ENCODE measurements at regions not wholly inside any gene's neighbourhood (a gene's known extent, or its start where the extent isn't known, plus 50 kb on each side); places are given as distances from the start of the nearest gene placed in this dataset.

DNA sequence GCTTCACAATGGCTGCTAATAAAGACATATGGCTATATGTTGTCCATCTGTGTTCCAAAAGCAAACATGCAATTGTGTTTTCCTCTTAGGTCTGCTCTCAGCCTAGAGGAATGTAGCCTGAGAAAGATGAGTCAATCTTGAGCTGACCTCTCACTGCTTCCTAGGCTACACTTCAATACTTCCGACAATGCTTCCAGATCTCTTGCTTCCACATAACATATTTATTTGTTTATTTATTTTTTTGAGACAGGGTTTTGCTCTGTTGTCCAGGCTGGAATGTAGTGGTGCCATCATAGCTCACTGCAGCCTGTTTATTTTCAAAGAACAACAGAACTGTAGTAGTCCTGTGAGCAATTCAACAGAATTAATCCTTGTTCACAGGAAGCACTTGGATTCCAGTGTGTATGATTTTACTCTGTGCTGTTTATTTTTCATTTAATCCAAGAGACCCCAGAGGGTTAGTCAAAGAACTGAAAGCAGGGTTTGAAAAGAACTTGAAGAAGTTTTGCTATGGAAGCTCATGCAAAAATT, 437.9 kb downstream of the TXNL1 start:
- Histone ChIP-seq H3K4me1 (ENCODE audit: control insufficient read depth, insufficient read depth, low read length) (no peaks in the 10 kb centered on the region), H3K9ac (ENCODE audit: low read depth, low read length) (no peak overlapping the region), H3K9me3 (ENCODE audit: control insufficient read depth, insufficient read depth, low read length) (no peaks in the 10 kb centered on the region), H3K27me3 (ENCODE audit: control insufficient read depth, insufficient read depth, low read length) (no peaks in the 10 kb centered on the region), H3K36me3 (ENCODE audit: control insufficient read depth, insufficient read depth, low read length) (no peaks in the 10 kb centered on the region), H3K4me3 (ENCODE audit: low read depth, low read length) (no peak overlapping the region)

DNA sequence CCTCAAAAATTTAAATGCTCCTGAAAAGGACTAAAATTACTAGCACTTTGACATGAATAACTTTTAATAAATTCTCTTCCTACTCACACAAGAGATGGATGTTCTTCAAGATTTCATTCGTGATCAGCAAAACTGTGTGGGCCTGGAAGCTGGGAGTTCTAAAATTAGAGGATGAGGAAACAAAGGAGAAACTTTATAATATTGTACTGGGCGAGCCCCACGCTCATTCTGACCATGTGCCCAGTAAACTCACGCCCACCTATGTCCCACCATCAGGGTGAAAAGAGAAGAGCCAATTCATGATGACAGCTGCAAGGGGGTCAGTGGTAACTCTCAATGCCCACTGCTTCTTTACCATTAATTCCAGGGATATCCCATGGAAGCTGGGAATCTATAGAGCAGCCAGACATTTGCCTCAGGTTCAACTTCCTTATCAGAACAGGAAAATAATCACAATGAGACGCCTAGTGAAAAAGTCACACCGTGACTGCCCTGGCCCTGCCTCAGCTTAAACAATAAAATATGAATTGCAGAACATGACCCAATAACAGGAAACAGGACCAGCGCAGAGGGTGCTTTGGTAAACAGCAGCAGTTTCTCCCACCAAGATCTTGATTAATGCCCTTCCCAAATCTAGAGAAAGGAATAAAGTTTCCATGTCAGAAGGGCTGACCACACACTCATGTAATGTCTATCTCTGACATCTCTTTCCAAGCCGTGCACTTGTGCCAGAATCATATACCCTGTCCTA, 438.6 kb downstream of the TXNL1 start:
- Histone ChIP-seq H3K4me3 (ENCODE audit: low read depth, low read length) (no peak overlapping the region), H3K36me3 (ENCODE audit: control insufficient read depth, insufficient read depth, low read length) (no peaks in the 10 kb centered on the region), H3K4me1 (ENCODE audit: control insufficient read depth, insufficient read depth, low read length) (no peaks in the 10 kb centered on the region), H3K9ac (ENCODE audit: low read depth, low read length) (no peak overlapping the region), H3K9me3 (ENCODE audit: control insufficient read depth, insufficient read depth, low read length) (no peaks in the 10 kb centered on the region), H3K27me3 (ENCODE audit: control insufficient read depth, insufficient read depth, low read length) (no peaks in the 10 kb centered on the region)

DNA sequence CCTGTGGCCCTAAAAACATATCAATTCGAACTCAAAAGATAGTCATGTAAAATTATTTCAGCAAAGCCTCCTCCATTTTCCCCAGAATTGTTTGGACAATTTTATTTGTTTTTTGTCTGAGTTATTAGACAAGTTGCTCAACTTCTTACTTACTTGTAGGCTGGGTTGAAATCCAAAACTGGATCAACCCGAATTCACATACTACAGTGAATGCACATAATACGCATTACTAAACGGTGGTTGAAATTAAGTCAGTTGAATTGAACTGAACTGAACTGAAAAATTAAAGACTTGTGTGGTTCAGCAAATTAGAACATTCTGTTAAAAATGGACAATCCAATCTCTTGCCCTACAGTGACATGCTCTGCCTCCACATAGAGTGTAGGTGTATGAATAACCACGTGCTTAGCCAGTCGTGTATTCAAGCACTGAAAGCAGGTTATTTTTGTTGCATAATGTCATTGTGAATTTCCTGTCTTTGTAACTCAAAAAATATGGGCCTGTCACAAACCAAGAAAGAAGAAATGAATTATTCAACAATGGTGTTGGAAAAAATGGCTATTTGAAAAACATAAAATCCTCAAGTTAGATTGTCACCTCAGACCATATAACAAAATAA, 441.0 kb downstream of the TXNL1 start:
- H3K36me3 ChIP-seq (ENCODE audit: control insufficient read depth, insufficient read depth, low read length), result no peaks in the 10 kb centered on the region
- no peaks in the 10 kb centered on the region for H3K9me3 ChIP-seq (ENCODE audit: control insufficient read depth, insufficient read depth, low read length)

GRCh38 chr18:56196495-56197225, 441.7 kb downstream of the TXNL1 start:
- H3K4me1 ChIP-seq (ENCODE audit: control insufficient read depth, insufficient read depth, low read length), result no peaks in the 10 kb centered on the region
- H3K36me3 ChIP-seq (ENCODE audit: control insufficient read depth, insufficient read depth, low read length), result no peaks in the 10 kb centered on the region
- H3K4me3 ChIP-seq (ENCODE audit: low read depth, low read length), result no peak overlapping the region
- no peaks in the 10 kb centered on the region for H3K27me3 ChIP-seq (ENCODE audit: control insufficient read depth, insufficient read depth, low read length)
- H3K9ac ChIP-seq (ENCODE audit: low read depth, low read length), result no peak overlapping the region
- H3K9me3 ChIP-seq (ENCODE audit: control insufficient read depth, insufficient read depth, low read length), result no peaks in the 10 kb centered on the region

More for the DNA sequence above, 441.0 kb downstream of the TXNL1 start:
- no peaks in the 10 kb centered on the region for H3K27me3 ChIP-seq (ENCODE audit: control insufficient read depth, insufficient read depth, low read length)
- no peaks in the 10 kb centered on the region for H3K4me1 ChIP-seq (ENCODE audit: control insufficient read depth, insufficient read depth, low read length)
- H3K9ac ChIP-seq (ENCODE audit: low read depth, low read length), result no peak overlapping the region
- no peak overlapping the region for H3K4me3 ChIP-seq (ENCODE audit: low read depth, low read length)

DNA sequence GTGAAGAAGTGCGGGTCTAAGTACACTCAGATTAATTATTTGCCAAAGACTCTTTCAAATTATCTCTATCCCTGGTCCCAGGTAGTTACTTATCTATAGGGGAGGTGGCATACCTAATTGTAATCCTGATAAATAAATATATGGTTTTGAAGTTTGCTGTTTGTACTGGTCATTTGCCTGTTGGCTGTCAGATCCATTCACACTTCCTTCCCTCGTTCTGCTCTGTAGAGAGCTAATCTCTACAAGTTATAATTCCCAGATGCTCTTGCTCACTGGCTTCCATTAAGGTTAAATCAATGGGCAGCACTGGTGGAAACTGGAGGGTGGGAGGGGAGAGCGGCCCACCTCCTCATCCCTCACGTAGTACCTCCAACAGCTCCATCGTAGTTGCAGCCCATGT, 447.1 kb downstream of the TXNL1 start:
- H3K4me3 ChIP-seq (ENCODE audit: low read depth, low read length), result no peak overlapping the region
- no peaks in the 10 kb centered on the region for H3K9me3 ChIP-seq (ENCODE audit: control insufficient read depth, insufficient read depth, low read length)
- no peaks in the 10 kb centered on the region for H3K27me3 ChIP-seq (ENCODE audit: control insufficient read depth, insufficient read depth, low read length)
- H3K4me1 ChIP-seq (ENCODE audit: control insufficient read depth, insufficient read depth, low read length), result no peaks in the 10 kb centered on the region
- H3K9ac ChIP-seq (ENCODE audit: low read depth, low read length), result no peak overlapping the region
- H3K36me3 ChIP-seq (ENCODE audit: control insufficient read depth, insufficient read depth, low read length), result no peaks in the 10 kb centered on the region

- H3K27me3 ChIP-seq (ENCODE audit: control insufficient read depth, insufficient read depth, low read length), result no peaks in the 10 kb centered on the region
- no peak overlapping the region for H3K9ac ChIP-seq (ENCODE audit: low read depth, low read length)
- H3K4me3 ChIP-seq (ENCODE audit: low read depth, low read length), result no peak overlapping the region
- H3K4me1 ChIP-seq (ENCODE audit: control insufficient read depth, insufficient read depth, low read length), result no peaks in the 10 kb centered on the region
- no peaks in the 10 kb centered on the region for H3K36me3 ChIP-seq (ENCODE audit: control insufficient read depth, insufficient read depth, low read length)
- H3K9me3 ChIP-seq (ENCODE audit: control insufficient read depth, insufficient read depth, low read length), result no peaks in the 10 kb centered on the region
Observed at GRCh38 chr18:56189615-56190014, 448.8 kb downstream of the TXNL1 start.

GRCh38 chr18:56188529-56189275, 449.7 kb downstream of the TXNL1 start:
- H3K4me1 ChIP-seq (ENCODE audit: control insufficient read depth, insufficient read depth, low read length), result no peaks in the 10 kb centered on the region
- H3K4me3 ChIP-seq (ENCODE audit: low read depth, low read length), result no peak overlapping the region
- no peaks in the 10 kb centered on the region for H3K9me3 ChIP-seq (ENCODE audit: control insufficient read depth, insufficient read depth, low read length)
- no peak overlapping the region for H3K9ac ChIP-seq (ENCODE audit: low read depth, low read length)
- no peaks in the 10 kb centered on the region for H3K36me3 ChIP-seq (ENCODE audit: control insufficient read depth, insufficient read depth, low read length)
- H3K27me3 ChIP-seq (ENCODE audit: control insufficient read depth, insufficient read depth, low read length), result no peaks in the 10 kb centered on the region

GRCh38 chr18:56186319-56186718, 452.1 kb downstream of the TXNL1 start:
- no peak overlapping the region for H3K9ac ChIP-seq (ENCODE audit: low read depth, low read length)
- no peaks in the 10 kb centered on the region for H3K4me1 ChIP-seq (ENCODE audit: control insufficient read depth, insufficient read depth, low read length)
- no peaks in the 10 kb centered on the region for H3K9me3 ChIP-seq (ENCODE audit: control insufficient read depth, insufficient read depth, low read length)
- no peak overlapping the region for H3K4me3 ChIP-seq (ENCODE audit: low read depth, low read length)
- H3K27me3 ChIP-seq (ENCODE audit: control insufficient read depth, insufficient read depth, low read length), result no peaks in the 10 kb centered on the region
- H3K36me3 ChIP-seq (ENCODE audit: control insufficient read depth, insufficient read depth, low read length), result no peaks in the 10 kb centered on the region

- H3K9me3 ChIP-seq (ENCODE audit: control insufficient read depth, insufficient read depth, low read length), result no peaks in the 10 kb centered on the region
- no peak overlapping the region for H3K9ac ChIP-seq (ENCODE audit: low read depth, low read length)
- H3K36me3 ChIP-seq (ENCODE audit: control insufficient read depth, insufficient read depth, low read length), result no peaks in the 10 kb centered on the region
- no peaks in the 10 kb centered on the region for H3K27me3 ChIP-seq (ENCODE audit: control insufficient read depth, insufficient read depth, low read length)
- H3K4me3 ChIP-seq (ENCODE audit: low read depth, low read length), result no peak overlapping the region
- H3K4me1 ChIP-seq (ENCODE audit: control insufficient read depth, insufficient read depth, low read length), result no peaks in the 10 kb centered on the region
Observed at GRCh38 chr18:56185126-56185525, 453.3 kb downstream of the TXNL1 start.

DNA sequence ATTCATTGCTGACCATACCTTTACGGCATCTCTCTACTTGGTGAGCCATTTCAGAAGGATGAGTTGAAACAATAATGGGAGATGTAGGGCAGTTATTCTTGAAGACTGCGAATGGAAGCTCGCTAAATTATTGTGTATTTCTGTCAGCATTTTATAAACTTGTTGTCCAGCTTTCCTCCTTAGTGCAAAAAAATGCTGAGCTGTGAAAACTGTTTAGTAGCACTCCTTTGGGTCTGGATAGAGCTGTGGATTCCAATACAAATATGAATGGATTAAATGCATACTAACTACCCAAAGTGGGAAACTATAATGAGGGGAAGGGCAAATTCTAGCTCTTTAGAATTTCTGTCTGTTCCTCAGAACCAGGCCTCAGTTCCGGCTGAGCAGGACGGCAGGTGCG, 461.6 kb downstream of the TXNL1 start:
- H3K9ac ChIP-seq (ENCODE audit: low read depth, low read length), result no peak overlapping the region
- H3K4me1 ChIP-seq (ENCODE audit: control insufficient read depth, insufficient read depth, low read length), result no peaks in the 10 kb centered on the region

GRCh38 chr18:56175330-56176001, 462.9 kb downstream of the TXNL1 start:
- Histone ChIP-seq H3K9ac (ENCODE audit: low read depth, low read length) (no peak overlapping the region), H3K4me1 (ENCODE audit: control insufficient read depth, insufficient read depth, low read length) (no peaks in the 10 kb centered on the region), H3K9me3 (ENCODE audit: control insufficient read depth, insufficient read depth, low read length) (no peaks in the 10 kb centered on the region), H3K27me3 (ENCODE audit: control insufficient read depth, insufficient read depth, low read length) (no peaks in the 10 kb centered on the region), H3K36me3 (ENCODE audit: control insufficient read depth, insufficient read depth, low read length) (no peaks in the 10 kb centered on the region), H3K4me3 (ENCODE audit: low read depth, low read length) (no peak overlapping the region)

More for the DNA sequence above, 461.6 kb downstream of the TXNL1 start:
- no peaks in the 10 kb centered on the region for H3K27me3 ChIP-seq (ENCODE audit: control insufficient read depth, insufficient read depth, low read length)
- no peaks in the 10 kb centered on the region for H3K9me3 ChIP-seq (ENCODE audit: control insufficient read depth, insufficient read depth, low read length)
- no peaks in the 10 kb centered on the region for H3K36me3 ChIP-seq (ENCODE audit: control insufficient read depth, insufficient read depth, low read length)
- H3K4me3 ChIP-seq (ENCODE audit: low read depth, low read length), result no peak overlapping the region
